ENCODE measurements at regions not wholly inside any gene's neighbourhood (a gene's known extent, or its start where the extent isn't known, plus 50 kb on each side); places are given as distances from the start of the nearest gene placed in this dataset.

DNA sequence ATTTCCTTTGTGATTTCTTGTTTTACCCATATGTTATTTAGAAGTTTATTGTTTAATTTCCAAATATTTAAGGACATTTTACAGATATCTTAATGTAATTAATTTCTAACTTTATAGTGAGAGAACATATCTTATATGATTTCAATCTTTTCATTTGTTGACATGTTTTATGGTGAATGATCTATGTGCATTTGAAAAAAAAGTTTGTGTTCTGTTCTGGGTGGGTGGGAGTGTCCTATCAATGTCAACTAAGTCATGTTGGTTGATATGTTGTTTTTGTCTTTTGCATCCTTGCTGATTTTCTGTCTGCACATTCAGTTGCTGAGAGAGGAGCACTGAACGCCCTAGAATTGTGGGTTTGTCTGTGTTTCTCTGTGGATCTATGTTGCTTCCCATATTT, 50.3 kb upstream of the CBFA2T3 start:
- DNase-seq = no peak

- DNase-seq = peak; percentile 97 to 98
Measured at GRCh38 chr16:89031715-89032659, 55.0 kb upstream of the CBFA2T3 start.

DNA sequence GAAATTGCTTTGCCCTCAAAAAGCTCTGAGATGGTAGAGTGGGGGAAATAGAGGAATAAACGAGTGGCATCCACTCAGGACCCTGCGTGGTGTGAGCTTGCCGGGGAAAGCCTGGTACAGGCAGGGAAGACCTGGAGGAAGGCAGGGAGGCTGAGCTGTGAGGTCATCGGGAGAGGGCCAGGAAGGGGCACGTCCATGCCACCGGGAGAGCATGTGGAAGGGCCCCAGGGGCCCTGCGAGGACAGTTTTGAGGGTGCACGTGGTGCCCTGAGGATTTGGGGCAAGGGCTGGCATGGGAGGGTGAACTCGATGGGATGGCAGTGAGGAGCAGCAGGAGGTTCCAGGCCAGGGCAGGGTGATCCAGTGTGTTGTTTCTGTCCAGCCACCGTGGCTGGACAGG, 56.3 kb upstream of the CBFA2T3 start:
- DNase-seq = no peak

DNA sequence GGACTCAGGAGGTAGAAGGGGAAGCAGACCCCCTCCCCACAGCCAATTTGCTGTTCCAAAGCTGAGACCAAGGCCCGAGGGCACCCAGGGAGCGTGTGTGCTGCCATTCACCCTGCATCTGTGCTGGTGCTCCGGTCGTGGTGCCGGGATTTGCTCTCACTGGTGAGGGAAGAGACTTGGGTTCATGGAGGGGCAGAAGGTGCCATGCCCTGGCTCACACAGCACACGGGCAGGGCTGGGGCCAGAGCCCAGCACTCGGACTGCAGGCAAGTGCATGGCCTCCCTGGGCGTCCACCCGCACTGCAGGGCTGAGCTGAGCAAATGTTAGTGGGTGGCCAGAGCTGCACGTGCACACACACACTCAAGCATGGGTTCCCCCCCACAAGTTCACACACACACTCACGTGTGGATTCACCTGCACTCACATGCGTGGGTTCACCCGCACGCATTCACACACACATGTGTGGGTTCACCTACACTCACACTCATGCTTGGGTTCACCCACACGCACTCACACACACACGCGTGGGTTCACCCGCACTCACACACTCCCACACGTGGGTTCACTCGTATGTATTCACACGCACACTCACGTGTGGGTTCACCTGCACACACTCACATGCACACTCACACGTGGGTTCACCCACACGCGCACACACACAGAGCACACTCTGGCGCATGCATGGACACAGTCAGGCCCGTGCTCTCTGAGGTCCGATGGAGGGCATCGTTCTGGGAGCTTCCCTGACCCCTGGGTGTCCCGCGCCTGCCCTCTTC, 57.0 kb upstream of the CBFA2T3 start:
- DNase-seq = no peak

GRCh38 chr16:89034573-89034961, 57.6 kb upstream of the CBFA2T3 start:
- no peak for DNase-seq

DNA sequence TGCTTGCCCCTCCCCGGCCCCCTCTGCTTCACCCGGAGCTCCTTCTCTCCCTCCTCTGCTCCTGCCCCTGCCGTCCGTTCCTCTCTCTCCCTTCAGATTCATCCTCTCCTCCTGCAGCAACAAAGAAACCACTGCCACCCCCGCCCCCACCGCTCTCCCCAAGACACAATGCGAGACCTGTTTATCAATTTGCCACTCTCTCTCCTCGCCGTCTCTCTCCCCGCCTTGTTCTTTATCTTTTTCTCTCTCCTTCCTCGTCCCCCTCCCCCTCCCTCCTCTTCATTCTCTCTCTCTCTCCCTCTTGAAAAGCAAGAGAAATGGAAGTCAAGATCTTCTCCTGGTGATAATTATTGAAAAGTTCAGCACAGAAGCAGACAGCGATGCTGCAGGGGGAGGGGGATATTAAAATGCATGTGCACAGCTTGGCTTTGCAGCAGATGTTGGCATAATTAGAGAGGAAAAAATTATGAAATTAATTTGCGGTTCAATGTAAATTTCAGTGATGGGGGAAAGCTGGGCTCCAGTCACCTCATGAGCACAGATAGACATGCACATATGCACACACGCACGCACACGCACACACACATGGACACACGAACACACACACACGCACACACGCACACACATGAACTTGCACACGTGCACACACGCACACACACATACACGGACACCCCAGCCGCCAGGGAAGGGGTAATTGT, 58.1 kb upstream of the CBFA2T3 start:
- no peak for DNase-seq

GRCh38 chr16:89035669-89036570, 57.7 kb upstream of the ACSF3 start:
- no peak for DNase-seq

DNA sequence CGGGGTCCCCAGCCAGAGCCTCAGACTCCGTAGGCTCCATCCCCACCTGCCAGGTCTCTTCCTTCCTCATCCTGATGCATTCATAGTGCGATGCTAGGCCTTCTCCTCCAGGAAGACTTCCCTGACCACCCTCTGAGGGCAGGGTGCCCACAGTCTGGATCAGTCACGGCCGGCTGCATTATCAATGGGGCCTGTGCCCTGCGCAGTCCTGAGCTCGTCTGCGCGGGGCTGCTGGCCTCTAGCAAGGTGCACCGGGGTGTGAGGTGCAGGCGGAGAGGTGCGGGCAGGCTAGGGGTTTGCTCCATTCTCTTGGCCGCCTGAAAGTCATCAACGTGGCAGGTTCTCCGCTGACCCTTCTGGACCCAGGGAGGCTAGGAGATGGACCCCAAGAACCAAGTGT, 56.9 kb upstream of the ACSF3 start:
- DNase-seq = no peak

- DNase-seq = peak; percentile 13 to 20
Measured at GRCh38 chr16:89037261-89038152, 56.1 kb upstream of the ACSF3 start.

GRCh38 chr16:89038221-89038721, 55.4 kb upstream of the ACSF3 start:
- DNase-seq = no peak

- no peak for DNase-seq
Measured at GRCh38 chr16:89038811-89039735, 54.6 kb upstream of the ACSF3 start.

GRCh38 chr16:89039756-89040155, 53.9 kb upstream of the ACSF3 start:
- DNase-seq = no peak

DNA sequence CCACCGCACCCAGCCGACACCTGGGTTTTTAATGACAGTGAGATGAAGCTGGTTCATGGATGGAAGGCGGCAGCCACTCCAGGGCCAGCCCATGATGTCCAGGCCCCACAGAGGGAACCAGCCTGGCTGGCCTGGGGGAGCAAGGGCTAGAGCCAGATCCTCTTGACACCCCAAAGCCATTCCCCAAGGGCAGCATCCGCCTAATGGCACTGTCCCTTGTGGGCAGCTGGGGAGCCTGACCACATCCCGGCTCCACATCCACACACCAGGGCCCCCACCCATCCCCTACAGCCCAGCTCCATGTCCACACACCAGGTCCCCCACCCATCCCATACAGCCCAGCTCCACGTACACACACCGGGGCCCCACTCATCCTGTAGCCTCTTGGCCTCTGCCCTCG, 53.3 kb upstream of the ACSF3 start:
- DNase-seq = no peak

DNA sequence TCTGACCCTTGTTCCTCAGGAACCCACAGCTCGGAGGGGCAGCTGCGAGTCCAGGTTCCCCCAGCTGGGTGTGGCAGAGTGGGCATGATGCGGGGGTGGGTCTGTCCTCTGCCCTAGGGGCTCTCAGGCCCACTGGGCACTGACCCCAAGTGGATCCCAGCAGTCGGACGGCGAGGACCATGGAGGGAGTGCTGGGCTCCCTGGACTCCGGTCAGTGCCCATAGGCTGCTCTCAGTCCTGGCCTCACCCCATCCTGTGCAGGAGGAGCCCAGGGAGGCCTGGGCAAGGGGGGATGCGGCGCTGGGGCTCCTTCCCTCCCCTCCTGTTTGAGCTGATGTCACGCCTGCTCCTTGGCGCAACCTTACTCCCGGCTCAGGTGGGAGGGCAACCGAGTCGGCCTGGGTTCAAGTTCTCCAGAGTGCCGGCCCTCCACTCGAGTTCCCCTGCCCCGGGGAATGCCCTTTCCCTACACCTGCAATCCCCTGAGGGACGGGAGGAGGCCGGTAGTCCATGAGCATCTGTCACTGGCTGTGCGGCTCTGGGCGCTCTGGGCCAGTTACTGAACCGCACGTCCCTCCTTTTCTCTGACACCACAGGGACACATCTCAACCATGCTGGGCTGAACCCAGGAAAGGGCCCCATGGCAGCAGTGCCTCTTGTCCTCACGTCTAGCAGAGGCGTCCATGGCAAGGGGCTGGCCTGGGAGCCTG, 52.6 kb upstream of the ACSF3 start:
- no peak for DNase-seq

DNA sequence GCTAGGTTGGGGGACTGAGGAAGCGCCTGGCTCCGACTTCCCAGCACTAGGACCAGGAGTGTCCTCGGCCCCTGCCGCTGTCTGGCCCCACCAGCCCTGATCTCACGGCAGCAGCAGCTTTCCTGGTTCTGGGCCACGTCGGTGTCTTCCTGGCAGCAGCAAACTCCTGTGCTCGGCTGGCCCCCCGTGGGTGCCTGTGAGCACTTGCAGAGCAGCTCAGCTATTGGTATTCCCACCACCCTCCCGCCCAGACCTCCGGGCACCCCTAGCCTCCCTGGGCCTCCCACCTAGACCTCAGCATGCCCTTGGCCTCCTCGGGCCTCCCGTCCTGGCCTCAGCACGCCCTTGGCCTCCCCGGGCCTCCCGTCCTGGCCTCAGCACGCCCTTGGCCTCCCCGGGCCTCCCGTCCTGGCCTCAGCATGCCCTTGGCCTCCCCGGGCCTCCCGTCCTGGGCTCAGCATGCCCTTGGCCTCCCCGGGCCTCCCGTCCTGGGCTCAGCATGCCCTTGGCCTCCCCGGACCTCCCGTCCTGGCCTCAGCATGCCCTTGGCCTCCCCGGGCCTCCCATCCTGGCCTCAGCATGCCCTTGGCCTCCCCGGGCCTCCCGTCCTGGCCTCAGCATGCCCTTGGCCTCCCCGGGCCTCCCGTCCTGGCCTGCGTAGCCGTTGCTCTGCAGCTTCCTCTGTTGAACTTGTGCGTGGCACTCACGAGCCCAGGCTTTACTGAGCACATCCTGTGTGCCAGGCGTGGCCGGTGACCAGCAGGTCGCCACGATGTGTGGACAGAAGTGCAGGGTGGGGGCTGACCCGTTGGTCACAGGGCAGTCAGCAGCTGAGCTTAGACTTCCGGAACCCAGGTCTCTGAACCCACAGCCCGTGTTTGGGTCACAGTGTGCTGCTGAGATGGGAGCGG, 51.8 kb upstream of the ACSF3 start:
- DNase-seq = no peak

GRCh38 chr16:89042711-89043551, 50.7 kb upstream of the ACSF3 start:
- no peak for DNase-seq
